HEK293T (cell line): ENCODE measurements at regions not wholly inside any gene's neighbourhood (a gene's known extent, or its start where the extent isn't known, plus 50 kb on each side); places are given as distances from the start of the nearest gene placed in this dataset.

ENCODE experiments used
- BHLHE40 ChIP-seq: fragments of 450-650 bp; IDR thresholded peaks from 2 replicates; pipeline ENCODE4 v1.6.1; 2016; ENCODE audit warnings: mild to moderate bottlenecking, moderate library complexity, borderline replicate concordance
- ELF4 ChIP-seq: fragments of 450-650 bp; IDR thresholded peaks from 2 replicates; pipeline ENCODE4 v1.6.1; 2017; ENCODE audit warnings: antibody characterized with exemption
- FOXM1 ChIP-seq: fragments of 450-650 bp; IDR thresholded peaks from 2 replicates; pipeline ENCODE4 v1.6.1; 2017; ENCODE audit warnings: mild to moderate bottlenecking, borderline replicate concordance
- NFRKB ChIP-seq: fragments of 450-650 bp; IDR thresholded peaks from 2 replicates; pipeline ENCODE4 v1.6.1; 2016; ENCODE audit warnings: mild to moderate bottlenecking, moderate library complexity
- SP1 ChIP-seq: fragments of 450-650 bp; IDR thresholded peaks from 2 replicates; pipeline ENCODE4 v1.6.1; 2017
- SUZ12 ChIP-seq: fragments of 450-650 bp; IDR thresholded peaks from 2 replicates; pipeline ENCODE4 v1.6.1; 2016; ENCODE audit warnings: mild to moderate bottlenecking
- TARDBP ChIP-seq: fragments of 450-650 bp; IDR thresholded peaks from 2 replicates; pipeline ENCODE4 v1.6.1; 2016

DNA sequence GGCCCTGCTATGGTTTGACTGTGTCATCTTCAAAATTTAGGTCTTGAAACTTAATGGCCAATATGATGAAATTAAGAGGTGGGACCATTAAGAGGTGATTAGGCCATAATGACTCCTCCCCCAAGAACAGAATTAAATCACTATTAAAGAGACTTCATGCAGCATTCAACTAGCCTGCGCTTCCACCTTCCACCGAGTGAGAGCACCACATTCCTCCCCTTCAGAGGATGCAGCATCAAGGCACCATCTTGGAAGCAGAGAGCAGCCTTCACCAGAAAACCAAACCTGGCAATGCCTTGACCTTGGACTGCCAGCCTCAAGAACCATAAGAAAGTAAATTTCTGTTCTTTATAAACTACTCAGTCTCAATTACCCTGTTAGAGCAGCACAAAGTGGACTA lies 371.1 kb upstream of the NFE2L3 start:
- TF ChIP-seq BHLHE40 (no peak), TARDBP (no peak), ELF4 (no peak), SP1 (no peak), SUZ12 (no peak), NFRKB (no peak), FOXM1 (no peak)
